ENCODE measurements at regions not wholly inside any gene's neighbourhood (a gene's known extent, or its start where the extent isn't known, plus 50 kb on each side); places are given as distances from the start of the nearest gene placed in this dataset.

- Histone ChIP-seq H2BK5ac (ENCODE audit: low read depth, low read length, poor library complexity, severe bottlenecking) (no peak overlapping the region), H2BK20ac (ENCODE audit: low read depth, low read length) (no peak overlapping the region), H3K4me1 (ENCODE audit: control insufficient read depth, insufficient read depth, low read length) (no peaks in the 10 kb centered on the region), H2AK5ac (ENCODE audit: low read depth, low read length) (no peak overlapping the region), H3K36me3 (ENCODE audit: control insufficient read depth, insufficient read depth, low read length) (no peaks in the 10 kb centered on the region), H4K8ac (ENCODE audit: low read depth in 2 of 2, low read length in 2 of 2) (no peak overlapping the region), H3K14ac (replicated peaks; ENCODE audit: low read depth, low read length) (no peak overlapping the region), H3K79me1 (ENCODE audit: low read depth in 1 of 2, low read length in 2 of 2) (no peaks in the 10 kb centered on the region), H4K5ac (ENCODE audit: low read depth, low read length) (no peak overlapping the region), H3K4me3 (ENCODE audit: insufficient read depth, low read depth, low read length) (no peak overlapping the region), H3K4me2 (ENCODE audit: low read depth, low read length) (no peak overlapping the region), H2BK15ac (ENCODE audit: low read depth, low read length) (no peak overlapping the region), H3K9me1 (ENCODE audit: insufficient read depth, low read length) (no peaks in the 10 kb centered on the region), H3K18ac (ENCODE audit: low read depth, low read length) (no peak overlapping the region), H3K9me3 (ENCODE audit: control insufficient read depth, insufficient read depth, low read length) (no peaks in the 10 kb centered on the region), H3K9ac (ENCODE audit: low read depth, low read length) (no peak overlapping the region), H2AFZ (replicated peaks; ENCODE audit: low read length, poor library complexity) (no peak overlapping the region), H3K27me3 (ENCODE audit: control insufficient read depth, insufficient read depth, low read length) (peaks cover 13% of the 10 kb centered on the region), H3K56ac (ENCODE audit: extremely low read depth, insufficient read depth, low read length) (no peak overlapping the region), H3K27ac (ENCODE audit: insufficient read depth, low read length) (no peak overlapping the region), H4K20me1 (ENCODE audit: insufficient read depth, low read length) (no peaks in the 10 kb centered on the region), H2AK9ac (replicated peaks; ENCODE audit: low read depth, low read length, poor library complexity) (peak overlapping the region; percentile 65), H3K4ac (ENCODE audit: low read depth, low read length) (no peak overlapping the region), H2BK120ac (ENCODE audit: low read depth, low read length) (no peak overlapping the region), H4K91ac (ENCODE audit: insufficient read depth, low read depth, low read length) (no peak overlapping the region), H3K23ac (ENCODE audit: low read depth, low read length) (no peak overlapping the region)
- ATAC-seq (ENCODE audit: low read depth) (no peak), DNase-seq (no peak)
- POLR2A ChIA-PET (ENCODE audit: unreplicated experiment): no interaction called here
- dilution Hi-C loops (cut with HindIII; ENCODE audit: low sequenced_read_pairs, unreplicated experiment): no loop called here
- in situ Hi-C loops (cut with MboI; ENCODE audit: low sequenced_read_pairs): no loop called here
- BruUV-seq (replicated peaks): no TSS peak
- TF ChIP-seq, protein P1, sequence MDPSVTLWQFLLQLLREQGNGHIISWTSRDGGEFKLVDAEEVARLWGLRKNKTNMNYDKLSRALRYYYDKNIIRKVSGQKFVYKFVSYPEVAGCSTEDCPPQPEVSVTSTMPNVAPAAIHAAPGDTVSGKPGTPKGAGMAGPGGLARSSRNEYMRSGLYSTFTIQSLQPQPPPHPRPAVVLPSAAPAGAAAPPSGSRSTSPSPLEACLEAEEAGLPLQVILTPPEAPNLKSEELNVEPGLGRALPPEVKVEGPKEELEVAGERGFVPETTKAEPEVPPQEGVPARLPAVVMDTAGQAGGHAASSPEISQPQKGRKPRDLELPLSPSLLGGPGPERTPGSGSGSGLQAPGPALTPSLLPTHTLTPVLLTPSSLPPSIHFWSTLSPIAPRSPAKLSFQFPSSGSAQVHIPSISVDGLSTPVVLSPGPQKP (IDR thresholded peaks at IDR 0.05; ENCODE audit: borderline replicate concordance, low read depth, low read length): no peak
- no peak for TF ChIP-seq NFE2L2 (IDR thresholded peaks at IDR 0.05; ENCODE audit: low read depth, low read length)
- no peak for TF ChIP-seq MAZ (IDR thresholded peaks at IDR 0.05; ENCODE audit: borderline replicate concordance, low read depth, low read length)
- no peak for TF ChIP-seq RFX5 (IDR thresholded peaks at IDR 0.05; ENCODE audit: low read depth, low read length)
- TF ChIP-seq SMC3 (IDR thresholded peaks at IDR 0.05; ENCODE audit: low read depth, low read length): no peak
- CTCF ChIA-PET: no interaction called here
- no CpG with 5 or more reads among the region's 4 CpGs for WGBS, 2 experiments (ENCODE audit: extremely low coverage in 2 of 2, insufficient read length in 1 of 2)
- intact Hi-C loops (cut with micrococcal nuclease): no loop called here
Observed at GRCh38 chr1:114231301-114231700, 77.6 kb upstream of the SYT6 start.

Measured in IMR-90 (cell line).